ENCODE measurements at regions not wholly inside any gene's neighbourhood (a gene's known extent, or its start where the extent isn't known, plus 50 kb on each side); places are given as distances from the start of the nearest gene placed in this dataset.
A peak's percentile ranks its signal among the peaks of the same experiment; 100 is the strongest.

GRCh38 chr1:229883504-229884200 is 183.4 kb upstream of the GALNT2 start:
- Mint-ChIP-seq H3K9me3 (ENCODE audit: low read depth, unreplicated experiment) (no peaks in the 10 kb centered on the region), H3K27me3 (ENCODE audit: unreplicated experiment) (peaks cover 97% of the 10 kb centered on the region), H3K27ac (ENCODE audit: unreplicated experiment) (no peak overlapping the region), H3K36me3 (ENCODE audit: insufficient read depth, unreplicated experiment) (no peaks in the 10 kb centered on the region), H3K4me1 (ENCODE audit: low read depth, unreplicated experiment) (no peaks in the 10 kb centered on the region), H3K4me3 (ENCODE audit: low read depth, unreplicated experiment) (no peak overlapping the region)
- BruUV-seq (replicated peaks), result no TSS peak
- no peak for TF ChIP-seq CTCF (IDR thresholded peaks at IDR 0.05; ENCODE audit: unreplicated experiment)
- intact Hi-C loops (cut with micrococcal nuclease; ENCODE audit: unreplicated experiment), result no loop called here
- CTCF ChIA-PET, result no interaction called here
- DNase-seq, result no peak

DNA sequence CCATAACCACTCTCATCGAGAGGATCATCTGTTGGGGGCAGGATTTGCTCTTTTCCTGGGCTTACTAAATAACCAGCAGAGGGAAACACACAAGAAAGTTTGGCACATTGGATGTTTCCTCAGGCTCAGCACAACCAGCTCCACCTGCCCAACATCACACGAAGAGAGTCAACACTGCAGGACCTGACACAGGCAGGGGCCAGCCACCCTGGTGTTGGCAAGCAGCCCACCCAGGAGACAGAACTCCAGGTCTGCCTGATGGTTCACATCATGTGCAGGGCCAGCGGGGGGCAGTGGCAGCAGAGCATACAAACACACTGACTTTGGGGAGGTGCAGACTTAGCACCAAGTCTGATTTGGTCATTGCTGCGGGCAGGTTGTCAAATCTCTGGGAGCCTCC is 182.3 kb upstream of the GALNT2 start:
- no peak for TF ChIP-seq CTCF (IDR thresholded peaks at IDR 0.05; ENCODE audit: unreplicated experiment)
- CTCF ChIA-PET, result no interaction called here
- H3K4me1 Mint-ChIP-seq (ENCODE audit: low read depth, unreplicated experiment), result no peaks in the 10 kb centered on the region
- DNase-seq, result peak; percentile 12
- no peaks in the 10 kb centered on the region for H3K36me3 Mint-ChIP-seq (ENCODE audit: insufficient read depth, unreplicated experiment)
- no TSS peak for BruUV-seq (replicated peaks)
- no peak overlapping the region for H3K27ac Mint-ChIP-seq (ENCODE audit: unreplicated experiment)
- peaks cover 95% of the 10 kb centered on the region for H3K27me3 Mint-ChIP-seq (ENCODE audit: unreplicated experiment)
- intact Hi-C loops (cut with micrococcal nuclease; ENCODE audit: unreplicated experiment), result no loop called here
- H3K9me3 Mint-ChIP-seq (ENCODE audit: low read depth, unreplicated experiment), result no peaks in the 10 kb centered on the region
- H3K4me3 Mint-ChIP-seq (ENCODE audit: low read depth, unreplicated experiment), result no peak overlapping the region

DNA sequence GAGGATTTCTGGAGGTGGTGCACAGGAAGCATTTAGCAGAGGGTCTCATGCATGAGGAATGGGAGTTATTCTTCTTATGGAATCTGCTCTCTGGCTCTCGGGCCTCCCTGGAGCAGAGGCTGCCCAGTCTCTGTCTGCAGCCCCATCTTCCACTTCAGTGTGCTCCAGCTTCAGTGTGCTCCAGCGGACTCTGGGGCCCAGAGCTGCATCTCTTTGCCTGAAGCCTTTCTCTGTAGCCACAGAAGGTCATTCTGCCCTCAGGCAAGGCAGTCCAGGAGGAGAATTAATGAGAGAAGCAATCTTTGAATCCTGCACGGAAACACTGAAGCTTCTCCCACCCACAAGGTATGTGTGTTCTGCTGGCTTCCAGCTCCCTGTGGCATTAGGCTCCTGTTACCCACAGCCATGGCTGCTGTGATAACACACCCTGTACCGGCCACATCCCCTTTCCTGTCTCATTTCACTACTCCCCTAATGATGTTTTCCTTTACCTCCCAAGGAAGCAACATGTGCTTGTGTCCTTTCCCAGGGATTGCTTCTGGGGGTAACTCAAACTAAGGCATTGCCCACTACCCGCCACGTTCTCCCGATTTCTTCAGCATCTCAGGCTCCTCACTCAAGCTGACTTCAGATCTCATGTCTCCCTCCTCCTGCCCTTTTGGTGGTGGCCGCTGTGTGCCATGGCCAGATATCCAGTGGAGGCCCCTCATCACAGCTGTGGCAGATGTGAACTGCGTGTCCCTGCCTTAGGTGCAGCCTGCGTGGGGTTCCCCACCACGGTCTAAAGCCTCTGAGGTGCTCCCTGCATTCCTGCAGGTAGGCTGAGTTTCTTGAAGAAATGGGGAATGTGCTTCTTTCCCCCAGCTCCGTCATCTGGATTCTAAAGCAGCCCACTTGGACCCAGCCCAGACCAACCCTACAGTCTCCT is 181.2 kb upstream of the GALNT2 start:
- H3K9me3 Mint-ChIP-seq (ENCODE audit: low read depth, unreplicated experiment), result no peaks in the 10 kb centered on the region
- peaks cover 84% of the 10 kb centered on the region for H3K27me3 Mint-ChIP-seq (ENCODE audit: unreplicated experiment)
- H3K4me1 Mint-ChIP-seq (ENCODE audit: low read depth, unreplicated experiment), result no peaks in the 10 kb centered on the region
- no peak for DNase-seq
- H3K27ac Mint-ChIP-seq (ENCODE audit: unreplicated experiment), result no peak overlapping the region
- BruUV-seq (replicated peaks), result no TSS peak
- H3K36me3 Mint-ChIP-seq (ENCODE audit: insufficient read depth, unreplicated experiment), result no peaks in the 10 kb centered on the region
- no peak overlapping the region for H3K4me3 Mint-ChIP-seq (ENCODE audit: low read depth, unreplicated experiment)
- intact Hi-C loops (cut with micrococcal nuclease; ENCODE audit: unreplicated experiment), result no loop called here
- TF ChIP-seq CTCF (IDR thresholded peaks at IDR 0.05; ENCODE audit: unreplicated experiment), result no peak
- CTCF ChIA-PET, result interaction anchor here (0.6 kb wide), 1 partner anchor 12 kb away, joined by 3 read pairs; no protein-coding TSS in a partner anchor

GRCh38 chr1:229886636-229887035 is 180.4 kb upstream of the GALNT2 start:
- H3K36me3 Mint-ChIP-seq (ENCODE audit: insufficient read depth, unreplicated experiment), result no peaks in the 10 kb centered on the region
- BruUV-seq (replicated peaks), result no TSS peak
- no peaks in the 10 kb centered on the region for H3K9me3 Mint-ChIP-seq (ENCODE audit: low read depth, unreplicated experiment)
- no peak for TF ChIP-seq CTCF (IDR thresholded peaks at IDR 0.05; ENCODE audit: unreplicated experiment)
- no peak overlapping the region for H3K27ac Mint-ChIP-seq (ENCODE audit: unreplicated experiment)
- H3K27me3 Mint-ChIP-seq (ENCODE audit: unreplicated experiment), result peaks cover 76% of the 10 kb centered on the region
- H3K4me3 Mint-ChIP-seq (ENCODE audit: low read depth, unreplicated experiment), result no peak overlapping the region
- no peak for DNase-seq
- no peaks in the 10 kb centered on the region for H3K4me1 Mint-ChIP-seq (ENCODE audit: low read depth, unreplicated experiment)
- intact Hi-C loops (cut with micrococcal nuclease; ENCODE audit: unreplicated experiment), result no loop called here
- CTCF ChIA-PET, result no interaction called here

Data from Calu3 (cell line).